NCI-H526 (cell line): ENCODE measurements at regions not wholly inside any gene's neighbourhood (a gene's known extent, or its start where the extent isn't known, plus 50 kb on each side); places are given as distances from the start of the nearest gene placed in this dataset.
"Not testable (repeated sequence)": the region's sequence is repeated elsewhere in the genome, so short reads cannot be mapped to it uniquely, and the experiment has no call there.

Experiments used
- DNase-seq, 2 experiments: peaks; one replicate each; lab custom pipeline; 2025; lab: John Stamatoyannopoulos, UW

GRCh38 chr13:88417801-88418200 is 746.6 kb downstream of the SLITRK5 start:
- DNase-seq, result no peak

GRCh38 chr13:88424463-88424862 is 753.3 kb downstream of the SLITRK5 start:
- no peak for DNase-seq

DNA sequence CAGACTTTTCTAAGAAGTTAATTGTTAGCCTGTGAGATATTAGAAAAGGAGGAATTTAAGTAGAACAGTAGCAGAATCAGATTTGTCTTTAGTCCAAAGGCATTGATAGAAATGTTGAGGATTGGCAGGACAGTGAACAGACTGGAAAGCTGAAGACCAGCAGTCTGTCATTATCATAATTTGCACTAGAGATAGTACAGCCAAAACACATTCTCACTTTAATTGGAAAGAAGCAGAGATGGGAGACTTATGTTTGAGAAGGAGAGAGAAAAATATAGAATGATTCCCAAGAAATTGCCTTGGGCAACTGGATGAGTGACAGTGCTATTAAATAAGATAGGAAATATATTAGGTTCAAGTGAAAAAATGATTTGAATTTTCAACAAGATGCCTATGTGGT is 755.5 kb downstream of the SLITRK5 start:
- DNase-seq, result no peak

- DNase-seq, result no peak
Measured at GRCh38 chr13:88429862-88430261, 758.7 kb downstream of the SLITRK5 start.

- no peak for DNase-seq
Measured at GRCh38 chr13:88434953-88435352, 763.8 kb downstream of the SLITRK5 start.

DNA sequence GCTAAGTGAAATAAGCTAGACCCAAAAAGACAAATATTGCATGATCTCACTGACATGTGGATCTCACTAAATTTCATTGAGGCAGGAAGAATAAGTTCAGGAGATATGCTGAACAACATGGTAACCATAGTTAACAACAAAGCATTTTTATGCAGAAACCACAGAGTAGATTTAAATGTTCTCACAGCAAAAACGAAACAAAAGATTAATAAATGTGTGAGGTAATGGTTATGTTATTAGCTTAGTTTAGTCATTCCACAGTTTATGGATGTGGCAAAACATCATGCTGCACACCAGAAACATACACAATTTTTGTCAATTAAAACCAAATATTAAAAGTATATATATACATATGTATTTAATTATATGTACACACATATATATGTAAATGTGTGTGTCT is 765.8 kb downstream of the SLITRK5 start:
- no peak for DNase-seq

- no peak for DNase-seq
Measured at GRCh38 chr13:88450515-88450914, 779.3 kb downstream of the SLITRK5 start.

GRCh38 chr13:88456151-88456550 is 785.0 kb downstream of the SLITRK5 start:
- DNase-seq, result no peak

GRCh38 chr13:88459331-88459730 is 788.2 kb downstream of the SLITRK5 start:
- DNase-seq, result no peak

DNA sequence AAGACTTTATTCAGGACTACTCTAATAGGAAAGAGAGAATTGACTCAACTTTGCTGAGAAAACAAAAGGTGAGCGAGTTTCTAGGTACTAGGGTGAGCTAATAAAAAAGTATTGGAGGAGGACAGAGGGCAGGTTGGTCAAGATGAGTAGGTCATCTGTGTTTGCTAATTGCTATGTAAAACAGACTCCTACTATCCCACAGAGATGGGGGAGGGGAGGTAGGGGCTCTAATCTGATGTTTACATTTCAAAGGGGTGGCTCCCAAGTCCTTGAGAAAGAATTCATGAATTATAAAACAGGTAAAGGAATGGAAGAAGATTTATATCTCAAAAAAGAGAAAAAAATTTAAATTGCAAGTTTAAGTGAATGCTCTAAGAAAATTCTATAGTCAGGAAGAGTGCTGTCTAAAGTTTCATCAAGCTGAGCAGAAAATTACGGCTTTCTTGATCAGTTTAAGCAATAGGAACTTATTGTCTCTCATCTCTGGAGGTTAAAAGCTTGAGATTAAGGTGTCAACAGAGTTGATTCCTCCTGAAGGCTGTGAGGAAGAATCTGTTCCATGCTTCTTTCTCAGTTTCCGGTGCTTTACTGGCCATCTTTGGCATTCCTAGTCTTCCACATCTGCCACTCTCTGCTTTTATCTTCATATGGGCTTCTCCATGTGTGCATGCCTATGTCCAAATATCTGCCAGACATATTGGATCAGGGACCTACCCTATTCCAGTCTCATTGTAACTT is 790.3 kb downstream of the SLITRK5 start:
- no peak for DNase-seq

- DNase-seq, result no peak
Measured at GRCh38 chr13:88464851-88465250, 793.7 kb downstream of the SLITRK5 start.

DNA sequence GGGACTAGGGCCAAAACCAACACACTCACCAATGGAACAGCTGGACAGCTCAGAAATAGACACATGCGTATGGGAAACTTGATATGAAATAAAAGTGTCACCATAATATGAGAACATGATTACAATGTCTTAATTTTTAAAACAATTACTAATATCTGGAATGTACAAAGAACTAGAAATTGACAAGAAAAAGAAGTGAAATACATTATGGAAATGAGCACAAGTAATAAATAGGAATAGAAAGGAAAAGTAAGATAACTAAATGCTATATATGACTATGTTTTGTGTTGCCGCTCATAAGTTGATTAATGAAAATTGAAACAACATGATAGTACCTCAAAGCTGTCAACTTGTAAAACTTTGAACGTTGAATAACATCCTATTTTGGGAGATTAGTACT is 801.1 kb downstream of the SLITRK5 start:
- no peak for DNase-seq

DNA sequence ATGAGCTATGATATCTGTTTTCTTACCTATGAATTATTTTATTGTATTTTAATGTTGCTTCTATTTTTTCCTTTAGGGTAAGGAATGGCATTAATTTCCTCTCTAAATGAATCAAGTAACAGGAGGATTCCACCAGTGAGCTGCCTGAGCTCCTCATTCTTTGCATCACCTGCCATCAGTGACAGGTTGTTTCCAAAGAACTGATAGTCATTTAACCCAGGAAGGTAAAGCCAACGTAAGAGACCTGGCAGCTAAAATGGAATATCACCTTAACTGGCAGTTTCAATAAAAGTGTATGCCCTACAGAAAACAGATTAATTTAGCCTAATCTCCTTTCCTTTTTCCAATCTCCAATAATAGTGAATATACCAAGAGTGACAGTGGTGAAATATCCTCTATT is 812.0 kb downstream of the SLITRK5 start:
- DNase-seq, result no peak

GRCh38 chr13:88507909-88508308 is 836.7 kb downstream of the SLITRK5 start:
- no peak for DNase-seq

DNA sequence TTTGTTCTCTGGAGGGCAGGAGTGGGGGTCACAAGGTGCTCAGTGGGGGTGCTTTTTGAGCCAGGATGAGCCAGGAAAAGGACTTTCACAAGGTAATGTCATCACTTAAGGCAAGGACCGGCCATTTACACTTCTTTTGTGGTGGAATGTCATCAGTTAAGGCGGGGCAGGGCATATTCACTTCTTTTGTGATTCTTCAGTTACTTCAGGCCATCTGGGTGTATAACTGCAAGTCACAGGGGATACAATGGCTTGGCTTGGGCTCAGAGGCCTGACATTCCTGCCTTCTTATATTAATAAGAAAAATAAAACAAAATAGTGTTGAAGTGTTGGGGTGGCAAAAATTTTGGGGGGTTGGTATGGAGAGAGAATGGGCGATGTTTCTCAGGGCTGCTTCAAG is 841.8 kb downstream of the SLITRK5 start:
- not testable (repeated sequence) for DNase-seq

- DNase-seq, result no peak
Measured at GRCh38 chr13:88526186-88526852, 855.1 kb downstream of the SLITRK5 start.

DNA sequence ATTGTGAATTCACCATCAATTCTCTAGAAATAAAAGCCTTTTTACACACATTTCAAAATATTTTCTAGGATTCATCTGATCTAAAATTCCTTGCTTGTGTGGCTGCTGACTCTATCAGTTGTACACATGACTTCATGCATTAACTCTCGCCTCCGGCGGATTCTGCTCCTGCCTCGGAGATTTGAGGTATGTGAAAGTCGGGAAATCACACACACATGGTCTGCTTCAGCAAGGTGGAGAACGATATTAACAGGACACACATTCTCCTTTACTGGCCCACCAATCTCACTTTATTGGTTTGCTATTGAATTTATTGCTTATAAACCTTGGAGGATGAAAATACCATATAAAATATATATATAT is 855.7 kb downstream of the SLITRK5 start:
- DNase-seq, result no peak

DNA sequence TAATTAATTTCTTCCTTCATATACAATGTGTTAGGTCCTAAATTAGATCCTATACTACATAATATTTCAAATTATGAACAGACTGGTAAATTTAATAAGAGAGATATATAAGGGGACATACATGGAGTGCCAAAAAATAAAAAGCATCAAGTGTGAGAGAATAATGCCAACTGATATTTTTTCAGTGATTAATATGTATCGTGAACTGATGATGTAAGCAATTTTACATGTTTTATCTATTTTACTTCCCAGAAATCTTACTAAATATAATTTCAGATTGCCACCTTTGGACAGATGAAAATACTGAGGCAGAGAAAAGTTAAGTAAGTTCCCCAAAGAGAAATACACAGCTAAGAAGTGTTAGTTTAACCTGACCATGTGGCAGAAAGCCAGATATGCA is 870.8 kb downstream of the SLITRK5 start:
- DNase-seq, result no peak

DNA sequence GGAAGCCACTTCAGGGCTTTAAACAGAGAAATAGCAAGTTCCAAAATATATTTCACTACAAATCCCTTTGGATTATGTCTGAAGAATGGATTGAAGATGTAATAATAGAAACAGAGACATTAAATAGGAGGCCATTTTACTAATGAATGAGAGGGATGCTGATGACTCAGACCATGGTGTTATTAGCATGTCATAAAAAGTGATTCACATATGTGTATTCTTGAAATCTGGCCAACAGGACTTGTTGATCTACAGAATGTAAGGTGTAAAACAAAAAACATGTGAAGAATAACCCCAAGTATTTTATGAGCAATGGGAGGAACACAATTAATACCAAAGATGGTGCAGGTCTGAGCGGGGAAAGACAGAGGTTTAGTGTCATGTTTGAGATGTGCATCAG is 873.7 kb downstream of the SLITRK5 start:
- no peak for DNase-seq

DNA sequence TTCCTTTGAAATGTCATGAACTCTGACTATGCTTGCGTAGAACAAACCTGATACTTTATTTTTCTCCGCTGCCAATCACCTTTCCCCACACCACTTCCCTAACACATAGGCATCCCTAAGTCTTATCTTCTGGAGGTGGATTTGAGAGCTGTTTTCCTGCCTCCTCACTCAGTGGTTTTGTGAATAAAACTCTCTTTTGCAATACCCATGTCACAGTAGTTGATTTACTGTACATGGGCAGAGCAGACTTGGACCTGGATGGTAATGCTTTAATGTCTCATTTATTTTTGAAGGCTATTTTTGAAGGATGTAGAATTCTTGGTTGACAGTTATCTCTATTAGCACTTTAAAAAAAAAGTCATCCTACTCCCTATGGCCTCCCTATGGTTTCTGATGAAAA is 881.8 kb downstream of the SLITRK5 start:
- DNase-seq, result no peak

- DNase-seq, result no peak
Measured at GRCh38 chr13:88565566-88565965, 894.4 kb downstream of the SLITRK5 start.

GRCh38 chr13:88585861-88586260 is 914.7 kb downstream of the SLITRK5 start:
- DNase-seq, result no peak

DNA sequence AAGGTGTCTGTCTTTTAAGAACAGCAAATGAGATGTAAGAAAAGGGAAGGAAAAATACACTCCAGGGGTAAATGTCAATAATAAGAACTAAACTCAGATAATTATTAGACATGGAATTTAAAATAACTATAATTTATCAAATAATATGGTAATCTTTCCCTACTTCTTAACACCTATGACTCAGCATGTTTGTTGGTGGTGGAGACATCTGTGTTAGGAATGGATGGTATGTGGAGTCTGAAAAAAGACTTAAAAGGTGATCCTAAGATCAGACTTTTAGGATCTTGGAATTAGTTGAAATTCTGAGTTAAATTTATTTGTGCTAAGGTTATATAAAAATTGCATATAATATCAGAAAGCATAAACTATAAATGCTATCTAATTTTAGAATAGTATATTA is 915.1 kb downstream of the SLITRK5 start:
- no peak for DNase-seq

DNA sequence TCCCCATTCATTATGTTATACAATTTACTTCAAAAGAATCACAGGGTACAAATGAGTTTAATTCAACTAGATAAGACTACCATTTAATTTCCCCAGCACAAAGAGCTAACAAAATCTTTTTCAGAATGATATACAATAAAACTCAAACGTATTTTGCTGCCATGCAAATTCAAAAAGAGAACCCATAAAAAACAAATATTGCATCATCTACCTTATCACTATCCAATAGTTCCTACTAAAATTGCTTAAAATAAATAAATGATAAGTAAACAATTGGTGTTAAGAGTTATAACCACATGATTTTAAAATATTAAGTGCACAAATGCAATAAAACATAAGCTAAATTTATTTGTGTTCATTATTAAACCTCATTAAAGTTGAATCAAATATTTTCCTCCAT is 919.4 kb downstream of the SLITRK5 start:
- DNase-seq, result no peak
